ENCODE measurements at regions not wholly inside any gene's neighbourhood (a gene's known extent, or its start where the extent isn't known, plus 50 kb on each side); places are given as distances from the start of the nearest gene placed in this dataset.
"Not testable (repeated sequence)": the region's sequence is repeated elsewhere in the genome, so short reads cannot be mapped to it uniquely, and the experiment has no call there.

DNA sequence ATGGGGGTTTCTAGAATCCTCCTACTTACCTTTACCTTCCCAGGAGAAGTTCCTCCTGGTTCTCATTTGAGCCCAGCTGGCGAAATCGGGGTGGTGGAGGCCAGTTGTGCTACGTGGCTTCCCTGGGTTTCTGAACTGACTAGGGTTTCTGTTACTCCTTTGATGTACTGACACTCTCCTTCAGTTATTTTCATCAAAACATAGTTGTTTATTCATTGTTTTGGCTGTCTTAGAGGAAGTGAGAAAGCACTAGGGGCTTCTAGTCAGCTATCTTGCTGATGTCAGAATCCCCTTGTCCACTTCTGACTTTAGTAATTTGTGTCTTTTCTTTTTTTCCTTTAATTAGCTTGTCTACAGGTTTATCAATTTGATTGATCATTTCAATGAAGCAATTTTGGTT is 332.2 kb upstream of the TANK start:
- H3K4me1 ChIP-seq: no peaks in the 10 kb centered on the region
- no peak overlapping the region for H3K27ac ChIP-seq
- H3K27me3 ChIP-seq: no peaks in the 10 kb centered on the region
- 77 to 92% methylated on average over 3 of the region's 3 CpGs for WGBS, 2 donors
- intact Hi-C loops (cut with DNase I): no loop called here
- no peaks in the 10 kb centered on the region for H3K36me3 ChIP-seq
- H3K4me3 ChIP-seq: no peak overlapping the region
- TF ChIP-seq POLR2AphosphoS5 (IDR thresholded peaks at IDR 0.05) (no peak), EP300 (IDR thresholded peaks at IDR 0.05) (no peak), POLR2A (IDR thresholded peaks at IDR 0.05) (no peak)
- TF ChIP-seq, protein P1, sequence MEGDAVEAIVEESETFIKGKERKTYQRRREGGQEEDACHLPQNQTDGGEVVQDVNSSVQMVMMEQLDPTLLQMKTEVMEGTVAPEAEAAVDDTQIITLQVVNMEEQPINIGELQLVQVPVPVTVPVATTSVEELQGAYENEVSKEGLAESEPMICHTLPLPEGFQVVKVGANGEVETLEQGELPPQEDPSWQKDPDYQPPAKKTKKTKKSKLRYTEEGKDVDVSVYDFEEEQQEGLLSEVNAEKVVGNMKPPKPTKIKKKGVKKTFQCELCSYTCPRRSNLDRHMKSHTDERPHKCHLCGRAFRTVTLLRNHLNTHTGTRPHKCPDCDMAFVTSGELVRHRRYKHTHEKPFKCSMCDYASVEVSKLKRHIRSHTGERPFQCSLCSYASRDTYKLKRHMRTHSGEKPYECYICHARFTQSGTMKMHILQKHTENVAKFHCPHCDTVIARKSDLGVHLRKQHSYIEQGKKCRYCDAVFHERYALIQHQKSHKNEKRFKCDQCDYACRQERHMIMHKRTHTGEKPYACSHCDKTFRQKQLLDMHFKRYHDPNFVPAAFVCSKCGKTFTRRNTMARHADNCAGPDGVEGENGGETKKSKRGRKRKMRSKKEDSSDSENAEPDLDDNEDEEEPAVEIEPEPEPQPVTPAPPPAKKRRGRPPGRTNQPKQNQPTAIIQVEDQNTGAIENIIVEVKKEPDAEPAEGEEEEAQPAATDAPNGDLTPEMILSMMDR (IDR thresholded peaks at IDR 0.05): no peak
- peaks cover 0 to 10% (median 5%) of the 10 kb centered on the region in 4 donors for H3K9me3 ChIP-seq
- DNase-seq: no peak

DNA sequence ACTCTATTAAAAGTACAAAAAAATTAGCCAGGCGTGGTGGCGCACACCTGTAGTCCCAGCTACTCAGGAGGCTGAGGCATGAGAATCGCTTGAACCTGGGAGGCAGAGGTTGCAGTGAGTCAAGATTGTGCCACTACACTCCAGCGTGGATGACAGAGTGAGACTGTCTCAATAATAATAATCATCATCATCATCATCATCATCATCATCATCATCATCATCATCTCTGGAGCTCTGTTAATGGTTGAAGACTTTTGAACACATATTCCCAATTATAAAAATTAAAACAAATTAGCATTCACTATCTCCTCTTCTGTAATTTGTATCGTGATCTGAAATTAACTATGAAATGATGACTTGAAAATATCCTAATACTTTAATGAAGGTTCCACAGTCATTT is 327.8 kb upstream of the TANK start:
- DNase-seq; intact Hi-C loops (cut with DNase I); H3K27me3 ChIP-seq; H3K36me3 ChIP-seq; H3K9me3 ChIP-seq; H3K27ac ChIP-seq; H3K4me3 ChIP-seq: not testable (repeated sequence)
- peaks cover 0 to 13% (median 12%) of the 10 kb centered on the region in 4 donors for H3K4me1 ChIP-seq
- 96% methylated on average over 5 of the region's 5 CpGs for WGBS, 2 donors

DNA sequence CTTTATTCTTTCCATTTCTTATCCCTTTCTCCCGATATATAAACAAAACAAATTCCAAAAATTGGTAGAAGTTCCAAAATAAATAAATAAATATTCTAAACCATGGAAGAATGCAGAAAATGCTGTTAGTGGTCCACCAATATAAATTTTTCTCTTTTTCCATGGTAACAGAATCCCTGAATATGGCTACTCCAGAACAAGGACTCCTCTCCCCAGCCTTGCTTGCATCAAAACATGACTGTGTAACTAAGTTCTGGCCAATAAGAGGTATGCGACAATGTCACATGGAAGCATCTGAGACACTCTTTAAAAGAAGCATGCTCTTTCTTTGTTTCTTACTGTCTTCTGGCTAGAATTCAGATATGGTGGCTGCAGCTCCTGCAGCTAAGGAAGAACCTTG is 325.1 kb upstream of the TANK start:
- no peak for TF ChIP-seq POLR2AphosphoS5 (IDR thresholded peaks at IDR 0.05)
- TF ChIP-seq, protein P1 (IDR thresholded peaks at IDR 0.05): no peak
- TF ChIP-seq POLR2A (IDR thresholded peaks at IDR 0.05): no peak
- no peak for TF ChIP-seq EP300 (IDR thresholded peaks at IDR 0.05)
- H3K9me3 ChIP-seq: no peaks in the 10 kb centered on the region
- no peaks in the 10 kb centered on the region for H3K27me3 ChIP-seq
- H3K36me3 ChIP-seq: no peaks in the 10 kb centered on the region
- intact Hi-C loops (cut with DNase I): no loop called here
- H3K4me3 ChIP-seq: no peak overlapping the region
- peaks cover 0 to 19% (median 15%) of the 10 kb centered on the region in 4 donors for H3K4me1 ChIP-seq
- H3K27ac ChIP-seq: no peak overlapping the region
- WGBS, 2 donors: 93 to 95% methylated on average over 2 of the region's 2 CpGs
- no peak for DNase-seq

DNA sequence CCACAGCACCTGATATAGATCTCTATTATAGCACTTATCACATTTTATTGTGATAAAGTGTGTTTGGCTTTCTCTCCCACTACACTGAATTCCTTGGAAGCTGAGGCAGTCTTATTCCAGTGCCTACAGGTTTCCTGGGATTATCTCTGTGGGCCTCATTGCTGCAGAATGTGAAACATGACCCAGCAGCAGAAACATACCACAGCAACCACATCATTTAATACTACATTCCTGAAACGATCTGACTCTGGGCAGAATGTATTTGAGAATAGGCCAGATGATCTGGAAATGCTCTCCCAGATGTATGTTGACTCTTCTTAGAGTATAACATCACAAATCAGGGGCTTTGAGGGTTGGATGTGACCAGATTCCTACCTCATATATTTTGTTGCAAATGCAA is 323.5 kb upstream of the TANK start:
- WGBS, 2 donors: 44 to 58% methylated on average over 1 of the region's 1 CpG
- H3K4me1 ChIP-seq: peaks cover 0 to 19% (median 15%) of the 10 kb centered on the region in 4 donors
- H3K27me3 ChIP-seq: no peaks in the 10 kb centered on the region
- no peak for DNase-seq
- no peaks in the 10 kb centered on the region for H3K36me3 ChIP-seq
- peak overlapping the region; percentile 12 to 73 (median 56) for H3K27ac ChIP-seq
- H3K4me3 ChIP-seq: no peak overlapping the region
- intact Hi-C loops (cut with DNase I): no loop called here
- no peaks in the 10 kb centered on the region for H3K9me3 ChIP-seq
- no peak for TF ChIP-seq POLR2A (IDR thresholded peaks at IDR 0.05)
- peak in 2 of 4 donors; percentile 48 to 66 for TF ChIP-seq POLR2AphosphoS5 (IDR thresholded peaks at IDR 0.05)

DNA sequence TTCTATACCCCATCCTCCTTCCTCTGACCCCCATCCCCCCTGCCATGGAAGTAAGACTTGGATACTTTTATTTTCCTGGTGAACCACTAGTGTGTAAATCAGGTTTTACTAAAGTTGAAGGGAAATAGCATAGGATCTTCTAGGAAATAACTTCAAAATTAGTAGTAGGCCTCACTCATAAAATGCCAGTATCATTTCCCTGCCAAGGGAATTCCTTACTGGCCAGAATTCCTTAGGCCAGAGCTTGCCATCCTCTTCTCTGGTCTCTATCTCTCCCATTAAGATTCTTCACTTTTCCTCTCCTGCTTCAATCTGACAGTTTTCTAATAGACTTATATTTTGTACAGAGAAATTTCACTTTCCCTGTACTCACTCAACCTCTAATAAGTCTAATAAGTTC is 322.8 kb upstream of the TANK start:
- Histone ChIP-seq H3K4me3 (no peak overlapping the region), H3K36me3 (no peaks in the 10 kb centered on the region), H3K27me3 (no peaks in the 10 kb centered on the region), H3K27ac (peak overlapping the region in 3 of 4 donors; percentile 40 to 73 (median 71)), H3K9me3 (no peaks in the 10 kb centered on the region), H3K4me1 (peaks cover 0 to 19% (median 15%) of the 10 kb centered on the region in 4 donors)
- no peak for DNase-seq
- TF ChIP-seq EP300 (IDR thresholded peaks at IDR 0.05) (no peak), POLR2A (IDR thresholded peaks at IDR 0.05) (no peak), POLR2AphosphoS5 (IDR thresholded peaks at IDR 0.05) (no peak)
- TF ChIP-seq, protein P1 (IDR thresholded peaks at IDR 0.05): no peak
- intact Hi-C loops (cut with DNase I): no loop called here

DNA sequence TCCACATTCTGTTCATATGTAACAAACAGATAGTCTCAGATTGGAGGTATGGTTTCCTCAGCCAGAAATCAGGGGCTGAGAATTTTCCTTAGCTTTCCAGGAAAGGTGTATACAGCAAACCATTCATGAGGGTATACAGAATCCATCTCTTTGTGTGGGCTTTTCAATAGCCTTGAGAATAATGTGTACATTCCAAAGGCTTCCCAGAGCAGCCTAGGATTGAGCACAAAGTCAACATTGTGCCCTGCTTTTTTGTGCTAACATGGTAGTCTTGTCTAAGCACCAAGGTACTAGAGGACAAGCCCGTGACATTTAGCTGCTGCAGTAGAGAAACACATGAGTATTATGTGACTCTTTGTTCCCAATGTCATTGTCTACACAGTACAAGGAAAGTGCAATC is 322.1 kb upstream of the TANK start:
- 50 to 77% methylated on average over 1 of the region's 1 CpG for WGBS, 2 donors
- TF ChIP-seq, protein P1 (IDR thresholded peaks at IDR 0.05): no peak
- TF ChIP-seq POLR2AphosphoS5 (IDR thresholded peaks at IDR 0.05) (no peak), POLR2A (IDR thresholded peaks at IDR 0.05) (no peak), EP300 (IDR thresholded peaks at IDR 0.05) (no peak)
- H3K9me3 ChIP-seq: no peaks in the 10 kb centered on the region
- no peak for DNase-seq
- intact Hi-C loops (cut with DNase I): no loop called here
- H3K4me3 ChIP-seq: no peak overlapping the region
- H3K4me1 ChIP-seq: peaks cover 0 to 19% (median 15%) of the 10 kb centered on the region in 4 donors
- H3K36me3 ChIP-seq: no peaks in the 10 kb centered on the region
- peak overlapping the region in 1 of 4 donors; percentile 73 for H3K27ac ChIP-seq
- no peaks in the 10 kb centered on the region for H3K27me3 ChIP-seq
